H1 (cell line): ENCODE measurements at regions not wholly inside any gene's neighbourhood (a gene's known extent, or its start where the extent isn't known, plus 50 kb on each side); places are given as distances from the start of the nearest gene placed in this dataset.

Experiments
- CTCF ChIP-seq, 3 experiments: IDR thresholded peaks; 1 replicate in 2 of 3; 2 replicates in 1 of 3; pipeline versions ENCODE4 v1.5.1 to v1.6.1; 2011; ENCODE audit warnings: low read length in 3 of 3, mild to moderate bottlenecking in 3 of 3, inconsistent platforms in 2 of 3, low read depth in 1 of 3, moderate library complexity in 1 of 3; ENCODE audit not compliant: insufficient read depth in 1 of 3; ENCODE audit errors: control extremely low read depth in 1 of 3
- RFX5 ChIP-seq: IDR thresholded peaks from 2 replicates; pipeline ENCODE4 v1.6.1; 2011; ENCODE audit warnings: low read depth, low read length, improper control_type of control experiment, borderline replicate concordance
- SUZ12 ChIP-seq: fragments of 200-600 bp; sonication (generic); IDR thresholded peaks from 2 replicates; pipeline ENCODE4 v1.6.1; 2012; ENCODE audit warnings: mild to moderate bottlenecking, inconsistent platforms, low read length, moderate library complexity, mixed read lengths

DNA sequence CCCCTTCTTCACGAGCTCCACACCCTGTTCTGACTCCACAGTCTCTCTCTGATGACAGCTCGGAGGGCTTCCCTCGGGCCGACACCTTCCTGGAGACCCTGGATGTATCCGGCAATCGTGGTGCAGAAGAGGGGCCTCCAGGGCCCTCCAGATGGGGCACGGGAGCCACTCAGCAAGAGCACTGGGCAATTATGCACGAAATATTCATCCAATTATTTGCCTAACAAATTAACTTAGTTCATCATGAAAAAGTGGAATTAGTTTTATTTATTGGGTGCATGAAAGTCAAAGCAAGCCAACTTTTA, 277.3 kb upstream of the HDAC4 start (continued):
- TF ChIP-seq CTCF (IDR thresholded peaks at IDR 0.05; ENCODE audit: control extremely low read depth in 1 of 3, insufficient read depth in 1 of 3, low read depth in 1 of 3, low read length in 3 of 3) (no peak), RFX5 (no peak), SUZ12 (no peak)
- TF ChIP-seq, all 59 proteins: peak for 0
